ENCODE measurements at regions not wholly inside any gene's neighbourhood (a gene's known extent, or its start where the extent isn't known, plus 50 kb on each side); places are given as distances from the start of the nearest gene placed in this dataset.

DNA sequence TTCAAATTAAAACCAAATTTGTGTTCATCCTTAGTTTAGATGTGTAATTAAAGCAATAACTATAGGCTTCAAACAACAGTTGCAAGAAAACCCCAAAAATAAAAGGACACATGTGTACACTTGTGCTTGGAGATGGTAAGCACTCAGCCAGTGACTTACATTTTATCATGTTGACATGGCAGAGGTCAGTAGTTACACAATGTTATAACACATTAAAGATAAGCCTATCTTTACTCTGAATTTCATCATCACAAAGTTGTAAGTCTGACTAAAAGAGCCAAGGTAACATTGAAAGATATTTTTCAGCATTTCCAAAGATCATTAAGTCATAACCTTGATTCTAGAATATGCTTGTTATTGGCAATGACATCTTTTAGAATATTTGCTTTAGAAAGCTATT, 98.5 kb upstream of the PNPLA4 start:
- TF ChIP-seq, protein P1, sequence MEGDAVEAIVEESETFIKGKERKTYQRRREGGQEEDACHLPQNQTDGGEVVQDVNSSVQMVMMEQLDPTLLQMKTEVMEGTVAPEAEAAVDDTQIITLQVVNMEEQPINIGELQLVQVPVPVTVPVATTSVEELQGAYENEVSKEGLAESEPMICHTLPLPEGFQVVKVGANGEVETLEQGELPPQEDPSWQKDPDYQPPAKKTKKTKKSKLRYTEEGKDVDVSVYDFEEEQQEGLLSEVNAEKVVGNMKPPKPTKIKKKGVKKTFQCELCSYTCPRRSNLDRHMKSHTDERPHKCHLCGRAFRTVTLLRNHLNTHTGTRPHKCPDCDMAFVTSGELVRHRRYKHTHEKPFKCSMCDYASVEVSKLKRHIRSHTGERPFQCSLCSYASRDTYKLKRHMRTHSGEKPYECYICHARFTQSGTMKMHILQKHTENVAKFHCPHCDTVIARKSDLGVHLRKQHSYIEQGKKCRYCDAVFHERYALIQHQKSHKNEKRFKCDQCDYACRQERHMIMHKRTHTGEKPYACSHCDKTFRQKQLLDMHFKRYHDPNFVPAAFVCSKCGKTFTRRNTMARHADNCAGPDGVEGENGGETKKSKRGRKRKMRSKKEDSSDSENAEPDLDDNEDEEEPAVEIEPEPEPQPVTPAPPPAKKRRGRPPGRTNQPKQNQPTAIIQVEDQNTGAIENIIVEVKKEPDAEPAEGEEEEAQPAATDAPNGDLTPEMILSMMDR (conservative IDR thresholded peaks at IDR 0.05; ENCODE audit: low read length), result no peak
- TF ChIP-seq EZH2phosphoT487 (IDR thresholded peaks at IDR 0.05; ENCODE audit: borderline replicate concordance), result no peak

All from Loucy (cell line).